ENCODE measurements at regions not wholly inside any gene's neighbourhood (a gene's known extent, or its start where the extent isn't known, plus 50 kb on each side); places are given as distances from the start of the nearest gene placed in this dataset.

DNA sequence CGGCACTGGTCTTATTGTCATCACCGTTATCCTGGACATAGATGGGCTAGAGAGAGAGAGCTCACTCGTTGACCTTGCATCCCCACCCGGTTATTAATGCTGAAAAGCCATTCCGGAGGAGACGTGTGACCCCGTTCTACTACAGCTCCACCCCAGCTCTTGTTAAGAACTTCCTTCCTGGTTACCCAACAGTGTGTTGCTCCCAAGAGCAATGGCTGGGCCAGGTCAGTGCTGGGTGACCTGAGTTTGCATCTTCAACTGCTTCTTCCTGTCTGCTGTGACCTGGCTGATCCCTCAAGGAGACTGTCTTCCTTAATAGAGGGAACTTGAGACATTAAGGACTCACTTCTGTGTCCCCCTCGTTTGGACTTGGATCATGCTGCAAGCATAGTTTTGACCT is 96.1 kb upstream of the SDK2 start:
- no peaks in the 10 kb centered on the region for H3K9me3 Mint-ChIP-seq
- ChIA-PET CTCF (no interaction called here), POLR2A (interaction anchor here (0.8 kb wide), 1 partner anchor 15 kb away, joined by 3 read pairs; no protein-coding TSS in a partner anchor)
- H3K9me3 ChIP-seq (ENCODE audit: control insufficient read depth in 1 of 2, insufficient read depth in 1 of 2, low read length in 2 of 2) = peaks cover 0 to 13% of the 10 kb centered on the region in 2 experiments
- H3K4me1 Mint-ChIP-seq (ENCODE audit: low read depth) = peaks cover 13% of the 10 kb centered on the region
- H3K27me3 ChIP-seq (ENCODE audit: control insufficient read depth in 1 of 2, insufficient read depth in 2 of 2, low read length in 2 of 2) = no peaks in the 10 kb centered on the region
- H3K27ac ChIP-seq (ENCODE audit: low read depth in 1 of 2, low read length in 2 of 2) = no peak overlapping the region
- no peak for TF ChIP-seq CTCF (IDR thresholded peaks at IDR 0.05)
- DNase-seq (no peak), ATAC-seq (ENCODE audit: poor library complexity) (no peak)
- intact Hi-C loops (cut with DNase I, micrococcal nuclease) = no loop called here
- no peak overlapping the region for H3K4me3 Mint-ChIP-seq
- H3K4me1 ChIP-seq (ENCODE audit: insufficient read depth, low read length) = peaks cover 6% of the 10 kb centered on the region
- no peaks in the 10 kb centered on the region for H3K36me3 Mint-ChIP-seq (ENCODE audit: low read depth)
- H3K27me3 Mint-ChIP-seq = no peaks in the 10 kb centered on the region
- no peak overlapping the region for H3K4me3 ChIP-seq (ENCODE audit: low read length)
- H3K27ac Mint-ChIP-seq = no peak overlapping the region
- H3K36me3 ChIP-seq (ENCODE audit: insufficient read depth, low read length) = no peaks in the 10 kb centered on the region

DNA sequence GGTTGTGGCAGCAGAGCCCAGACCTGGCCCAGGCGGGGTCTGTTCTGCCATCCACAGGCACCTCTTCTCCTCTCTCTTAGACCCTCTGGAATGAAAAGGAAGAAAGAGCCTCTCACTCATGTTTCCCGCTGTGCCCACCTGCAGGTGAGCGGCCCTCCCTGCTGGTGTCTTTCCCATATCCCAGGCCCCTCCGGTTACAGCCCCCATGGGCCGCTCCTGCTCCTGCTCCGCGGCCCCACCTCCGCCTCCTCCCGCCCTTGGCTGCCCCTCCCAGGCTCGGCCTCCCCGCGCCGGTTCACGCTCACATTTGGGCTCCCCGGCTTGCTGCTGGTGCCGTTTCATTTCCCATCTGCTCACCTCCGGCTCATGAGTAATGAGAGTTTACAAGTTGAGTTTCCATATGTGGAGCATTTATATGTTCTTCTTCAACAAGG is 98.7 kb upstream of the SDK2 start:
- Mint-ChIP-seq H3K4me3 (no peak overlapping the region), H3K27ac (no peak overlapping the region), H3K9me3 (no peaks in the 10 kb centered on the region), H3K4me1 (ENCODE audit: low read depth) (peaks cover 13% of the 10 kb centered on the region), H3K36me3 (ENCODE audit: low read depth) (no peaks in the 10 kb centered on the region), H3K27me3 (no peaks in the 10 kb centered on the region)
- intact Hi-C loops (cut with DNase I, micrococcal nuclease) = no loop called here
- DNase-seq (no peak), ATAC-seq (ENCODE audit: poor library complexity) (no peak)
- ChIA-PET POLR2A (no interaction called here), CTCF (no interaction called here)
- no peak overlapping the region for H3K4me3 ChIP-seq (ENCODE audit: low read length)
- TF ChIP-seq CTCF (IDR thresholded peaks at IDR 0.05) = no peak
- H3K27ac ChIP-seq (ENCODE audit: low read depth in 1 of 2, low read length in 2 of 2) = no peak overlapping the region
- H3K36me3 ChIP-seq (ENCODE audit: insufficient read depth, low read length) = no peaks in the 10 kb centered on the region
- peaks cover 6% of the 10 kb centered on the region for H3K4me1 ChIP-seq (ENCODE audit: insufficient read depth, low read length)
- peaks cover 0 to 13% of the 10 kb centered on the region in 2 experiments for H3K9me3 ChIP-seq (ENCODE audit: control insufficient read depth in 1 of 2, insufficient read depth in 1 of 2, low read length in 2 of 2)
- no peaks in the 10 kb centered on the region for H3K27me3 ChIP-seq (ENCODE audit: control insufficient read depth in 1 of 2, insufficient read depth in 2 of 2, low read length in 2 of 2)

DNA sequence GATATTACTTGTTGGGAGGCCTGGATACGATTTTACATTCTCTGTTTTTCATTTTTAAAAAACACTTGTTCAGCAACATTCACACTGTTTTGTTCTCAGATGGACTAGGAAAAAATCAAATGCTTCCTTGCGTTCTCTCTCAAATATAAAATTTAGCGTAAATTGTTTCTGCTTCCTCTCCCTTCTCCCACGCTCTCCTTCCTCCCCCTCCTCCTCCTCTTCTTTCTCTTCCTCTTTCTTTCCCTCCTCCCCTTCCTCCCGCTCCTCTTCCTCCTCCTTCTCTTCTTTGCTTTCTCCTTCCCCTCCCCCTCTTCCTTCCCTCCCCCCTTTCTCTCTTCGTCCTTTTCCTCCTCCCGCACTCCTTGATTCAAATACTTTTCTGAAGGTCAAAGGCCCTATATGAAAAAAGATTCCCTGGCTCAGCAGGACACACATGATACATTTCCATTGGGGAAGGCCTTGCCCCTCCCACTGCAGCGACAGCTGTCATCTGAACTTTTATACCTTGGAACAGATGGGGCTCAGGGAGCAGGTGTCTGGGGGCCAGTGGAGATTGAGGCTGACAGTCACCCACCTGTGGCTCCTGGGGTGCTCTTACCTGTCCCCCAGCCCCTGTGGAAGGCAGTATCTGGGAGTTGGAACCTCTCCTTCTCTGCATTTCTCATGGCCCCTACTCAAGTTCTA is 99.4 kb upstream of the SDK2 start:
- intact Hi-C loops (cut with DNase I, micrococcal nuclease) = no loop called here

More for the DNA sequence above, 99.4 kb upstream of the SDK2 start:
- CTCF ChIA-PET = no interaction called here
- DNase-seq (no peak), ATAC-seq (ENCODE audit: poor library complexity) (no peak)
- Histone ChIP-seq H3K27ac (ENCODE audit: low read depth in 1 of 2, low read length in 2 of 2) (no peak overlapping the region), H3K9me3 (ENCODE audit: control insufficient read depth in 1 of 2, insufficient read depth in 1 of 2, low read length in 2 of 2) (peaks cover 0 to 14% of the 10 kb centered on the region in 2 experiments), H3K36me3 (ENCODE audit: insufficient read depth, low read length) (no peaks in the 10 kb centered on the region), H3K27me3 (ENCODE audit: control insufficient read depth in 1 of 2, insufficient read depth in 2 of 2, low read length in 2 of 2) (no peaks in the 10 kb centered on the region), H3K4me3 (ENCODE audit: low read length) (no peak overlapping the region), H3K4me1 (ENCODE audit: insufficient read depth, low read length) (peaks cover 6% of the 10 kb centered on the region)
- no peaks in the 10 kb centered on the region for H3K36me3 Mint-ChIP-seq (ENCODE audit: low read depth)
- no peak overlapping the region for H3K4me3 Mint-ChIP-seq
- no peaks in the 10 kb centered on the region for H3K9me3 Mint-ChIP-seq
- no peaks in the 10 kb centered on the region for H3K27me3 Mint-ChIP-seq
- POLR2A ChIA-PET = no interaction called here
- TF ChIP-seq CTCF (IDR thresholded peaks at IDR 0.05) = no peak
- peaks cover 13% of the 10 kb centered on the region for H3K4me1 Mint-ChIP-seq (ENCODE audit: low read depth)
- no peak overlapping the region for H3K27ac Mint-ChIP-seq

Measured in CD4-positive, alpha-beta T cell (primary cell).